A549 (cell line): ENCODE measurements at regions not wholly inside any gene's neighbourhood (a gene's known extent, or its start where the extent isn't known, plus 50 kb on each side); places are given as distances from the start of the nearest gene placed in this dataset.

Experiments used
- CBX8 ChIP-seq: fragments of 200-600 bp; sonication (generic); IDR thresholded peaks from 2 replicates; pipeline ENCODE4 v1.6.1; 2016
- CEBPB ChIP-seq, 2 experiments: fragments of >200 bp in 1 of 2; sonication (Bioruptor Twin) in 1 of 2; formaldehyde crosslinking in 1 of 2; IDR thresholded peaks; 2 replicates each; pipeline ENCODE4 v1.6.1; 2012 to 2016
- CTCF ChIP-seq: fragments of >200 bp; sonication (Bioruptor Twin); formaldehyde crosslinking; IDR thresholded peaks from 3 replicates; pipeline ENCODE4 v1.5.1; 2016
- EP300 ChIP-seq, 2 experiments: fragments of >200 bp; sonication (Bioruptor Twin); formaldehyde crosslinking; IDR thresholded peaks; 2 replicates in 1 of 2; 3 replicates in 1 of 2; pipeline ENCODE4 v1.6.1; 2016 to 2017
- ESRRA ChIP-seq: fragments of 150-350 bp; IDR thresholded peaks from 2 replicates; pipeline ENCODE4 v1.6.1; 2014; ENCODE audit warnings: mild to moderate bottlenecking, low read length, borderline replicate concordance
- FOXS1 ChIP-seq: fragments of 250-450 bp; sonication (Bioruptor Pico); IDR thresholded peaks from 2 replicates; pipeline ENCODE4 v1.5.0; 2020; ENCODE audit warnings: mild to moderate bottlenecking, moderate library complexity
- JUNB ChIP-seq: fragments of >200 bp; sonication (Bioruptor Twin); formaldehyde crosslinking; IDR thresholded peaks from 2 replicates; pipeline ENCODE4 v1.6.1; 2016
- MAX ChIP-seq: IDR thresholded peaks from 2 replicates; pipeline ENCODE4 v1.6.1; 2012
- NFE2L2 ChIP-seq: fragments of 150-350 bp; conservative IDR thresholded peaks from 2 replicates; pipeline ENCODE4 v1.6.1; 2014; ENCODE audit warnings: low read length
- NR3C1 ChIP-seq: fragments of >200 bp; sonication (Bioruptor Twin); formaldehyde crosslinking; IDR thresholded peaks from 3 replicates; pipeline ENCODE4 v1.6.1; 2017
- POLR2A ChIP-seq: IDR thresholded peaks from 2 replicates; pipeline ENCODE4 v1.6.1; 2012; ENCODE audit warnings: mild to moderate bottlenecking, low read length
- RAD21 ChIP-seq, 2 experiments: fragments of >200 bp in 1 of 2; sonication (Bioruptor Twin) in 1 of 2; formaldehyde crosslinking in 1 of 2; IDR thresholded peaks in 1 of 2; conservative IDR thresholded peaks in 1 of 2; 2 replicates in 1 of 2; 3 replicates in 1 of 2; pipeline ENCODE4 v1.6.1; 2012 to 2018; ENCODE audit warnings: inconsistent platforms in 1 of 2
- SREBF2 ChIP-seq: fragments of 450-650 bp; IDR thresholded peaks from 2 replicates; pipeline ENCODE4 v1.6.1; 2014; ENCODE audit warnings: mild to moderate bottlenecking, moderate library complexity
- TF ChIP-seq, protein P1 (sequence below): fragments of 450-650 bp; IDR thresholded peaks from 2 replicates; pipeline ENCODE4 v1.6.1; 2014; ENCODE audit warnings: antibody characterized with exemption

- TF ChIP-seq CTCF, result no peak
- no peak for TF ChIP-seq MAX
- TF ChIP-seq EP300 (IDR thresholded peaks at IDR 0.05), result no peak
- no peak for TF ChIP-seq CEBPB (IDR thresholded peaks at IDR 0.05)
- no peak for TF ChIP-seq ESRRA
- TF ChIP-seq SREBF2, result no peak
- TF ChIP-seq CBX8, result no peak
- no peak for TF ChIP-seq NFE2L2
- TF ChIP-seq POLR2A, result no peak
- no peak for TF ChIP-seq FOXS1
- TF ChIP-seq, protein P1, sequence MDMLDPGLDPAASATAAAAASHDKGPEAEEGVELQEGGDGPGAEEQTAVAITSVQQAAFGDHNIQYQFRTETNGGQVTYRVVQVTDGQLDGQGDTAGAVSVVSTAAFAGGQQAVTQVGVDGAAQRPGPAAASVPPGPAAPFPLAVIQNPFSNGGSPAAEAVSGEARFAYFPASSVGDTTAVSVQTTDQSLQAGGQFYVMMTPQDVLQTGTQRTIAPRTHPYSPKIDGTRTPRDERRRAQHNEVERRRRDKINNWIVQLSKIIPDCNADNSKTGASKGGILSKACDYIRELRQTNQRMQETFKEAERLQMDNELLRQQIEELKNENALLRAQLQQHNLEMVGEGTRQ, result no peak
- no peak for TF ChIP-seq NR3C1
- TF ChIP-seq JUNB, result no peak
- no peak for TF ChIP-seq RAD21 (conservative IDR thresholded peaks at IDR 0.05 in 1 of 2, IDR thresholded peaks at IDR 0.05 in 1 of 2)
Observed at GRCh38 chr15:84112025-84112424, 123.5 kb upstream of the GOLGA6L4 start.
